ENCODE measurements at regions not wholly inside any gene's neighbourhood (a gene's known extent, or its start where the extent isn't known, plus 50 kb on each side); places are given as distances from the start of the nearest gene placed in this dataset.

- Histone ChIP-seq H3K4me1 (peaks cover 0 to 4% (median 0%) of the 10 kb centered on the region in 3 donors), H3K4me3 (no peak overlapping the region), H3K27me3 (no peaks in the 10 kb centered on the region), H3K36me3 (no peaks in the 10 kb centered on the region), H3K9me3 (no peaks in the 10 kb centered on the region), H3K27ac (no peak overlapping the region)
- TF ChIP-seq CTCF (IDR thresholded peaks at IDR 0.05) = no peak
- TF ChIP-seq EP300 (IDR thresholded peaks at IDR 0.05) = no peak
- no peak for TF ChIP-seq POLR2A (IDR thresholded peaks at IDR 0.05)
- TF ChIP-seq POLR2AphosphoS5 (IDR thresholded peaks at IDR 0.05) = no peak
- ATAC-seq = no peak
- 80 to 87% methylated on average over 4 of the region's 4 CpGs for WGBS, 2 donors (ENCODE audit: low coverage in 1 of 2)
Observed at GRCh38 chr18:27415495-27415894, 230.4 kb upstream of the CHST9 start.

GRCh38 chr18:27414682-27415081 is 229.6 kb upstream of the CHST9 start:
- H3K27me3 ChIP-seq = no peaks in the 10 kb centered on the region
- H3K9me3 ChIP-seq = no peaks in the 10 kb centered on the region
- ATAC-seq = no peak
- no peak for TF ChIP-seq POLR2AphosphoS5 (IDR thresholded peaks at IDR 0.05)
- no peak for TF ChIP-seq EP300 (IDR thresholded peaks at IDR 0.05)
- no peak for TF ChIP-seq CTCF (IDR thresholded peaks at IDR 0.05)
- no peak for TF ChIP-seq POLR2A (IDR thresholded peaks at IDR 0.05)
- no peak overlapping the region for H3K27ac ChIP-seq
- H3K4me3 ChIP-seq = no peak overlapping the region
- H3K36me3 ChIP-seq = no peaks in the 10 kb centered on the region
- 63 to 68% methylated on average over 1 of the region's 1 CpG for WGBS, 2 donors (ENCODE audit: low coverage in 1 of 2)
- H3K4me1 ChIP-seq = peaks cover 0 to 4% (median 0%) of the 10 kb centered on the region in 3 donors

GRCh38 chr18:27413495-27414401 is 228.6 kb upstream of the CHST9 start:
- ATAC-seq = peak; percentile 86
- peak; percentile 38 for TF ChIP-seq POLR2AphosphoS5 (IDR thresholded peaks at IDR 0.05)
- TF ChIP-seq POLR2A (IDR thresholded peaks at IDR 0.05) = no peak
- no peak overlapping the region for H3K4me3 ChIP-seq
- H3K9me3 ChIP-seq = no peaks in the 10 kb centered on the region
- H3K27ac ChIP-seq = peak overlapping the region in 2 of 4 donors; percentile 30 to 45
- H3K27me3 ChIP-seq = no peaks in the 10 kb centered on the region
- WGBS, 2 donors (ENCODE audit: low coverage in 1 of 2) = 31 to 35% methylated on average over 7 of the region's 7 CpGs
- no peaks in the 10 kb centered on the region for H3K36me3 ChIP-seq
- H3K4me1 ChIP-seq = peaks cover 0 to 4% (median 0%) of the 10 kb centered on the region in 3 donors

- Histone ChIP-seq H3K27me3 (no peaks in the 10 kb centered on the region), H3K4me3 (no peak overlapping the region), H3K9me3 (no peaks in the 10 kb centered on the region), H3K4me1 (peaks cover 0 to 4% (median 0%) of the 10 kb centered on the region in 3 donors), H3K36me3 (no peaks in the 10 kb centered on the region), H3K27ac (no peak overlapping the region)
- 83 to 92% methylated on average over 1 of the region's 1 CpG for WGBS, 2 donors (ENCODE audit: low coverage in 1 of 2)
- TF ChIP-seq POLR2AphosphoS5 (IDR thresholded peaks at IDR 0.05) = no peak
- no peak for TF ChIP-seq POLR2A (IDR thresholded peaks at IDR 0.05)
- no peak for TF ChIP-seq CTCF (IDR thresholded peaks at IDR 0.05)
- no peak for TF ChIP-seq EP300 (IDR thresholded peaks at IDR 0.05)
- no peak for ATAC-seq
Observed at GRCh38 chr18:27412556-27412955, 227.4 kb upstream of the CHST9 start.

- Histone ChIP-seq H3K4me1 (peaks cover 0 to 4% (median 0%) of the 10 kb centered on the region in 3 donors), H3K27ac (no peak overlapping the region), H3K4me3 (no peak overlapping the region), H3K27me3 (no peaks in the 10 kb centered on the region), H3K36me3 (no peaks in the 10 kb centered on the region), H3K9me3 (no peaks in the 10 kb centered on the region)
- TF ChIP-seq CTCF (IDR thresholded peaks at IDR 0.05) (no peak), POLR2A (IDR thresholded peaks at IDR 0.05) (no peak), POLR2AphosphoS5 (IDR thresholded peaks at IDR 0.05) (no peak), EP300 (IDR thresholded peaks at IDR 0.05) (no peak)
- no peak for ATAC-seq
- 76 to 78% methylated on average over 2 of the region's 2 CpGs for WGBS, 2 donors (ENCODE audit: low coverage in 1 of 2)
Observed at GRCh38 chr18:27411911-27412310, 226.8 kb upstream of the CHST9 start.
